CD14-positive monocyte (primary cell): ENCODE measurements at regions not wholly inside any gene's neighbourhood (a gene's known extent, or its start where the extent isn't known, plus 50 kb on each side); places are given as distances from the start of the nearest gene placed in this dataset.

Experiments
- DNase-seq, 3 donors: peaks; one replicate each; pipeline ENCODE4 v3.0.0-alpha.2; 2011 to 2022
- H2AFZ ChIP-seq: 2 replicates; pipeline ENCODE4 v1.6.0; 2012; ENCODE audit warnings: mild to moderate bottlenecking, low read depth, low read length, inconsistent platforms; ENCODE audit not compliant: insufficient read depth, poor library complexity, severe bottlenecking
- H3K27ac ChIP-seq, 2 donors: 1 replicate in 1 of 2; 2 replicates in 1 of 2; pipeline ENCODE4 v1.5.1; 2012 to 2013; ENCODE audit warnings: low read length in 2 of 2, control low read depth in 1 of 2, inconsistent platforms in 1 of 2, low read depth in 1 of 2, mild to moderate bottlenecking in 1 of 2
- H3K27me3 ChIP-seq, 2 donors: one replicate each; pipeline versions ENCODE4 v1.6.0 to v1.6.1; 2011 to 2013; ENCODE audit warnings: low read length in 2 of 2; ENCODE audit not compliant: control insufficient read depth in 2 of 2, insufficient read depth in 2 of 2
- H3K36me3 ChIP-seq, 2 donors: replicated peaks in 1 of 2; 1 replicate in 1 of 2; 2 replicates in 1 of 2; pipeline versions ENCODE4 v1.5.1 to v1.6.1; 2012 to 2013; ENCODE audit warnings: low read length in 2 of 2, control low read depth in 1 of 2, inconsistent platforms in 1 of 2, mild to moderate bottlenecking in 1 of 2; ENCODE audit not compliant: insufficient read depth in 2 of 2, control insufficient read depth in 1 of 2
- H3K4me1 ChIP-seq, 2 donors: 1 replicate in 1 of 2; 2 replicates in 1 of 2; pipeline versions ENCODE4 v1.5.1 to v1.6.1; 2012 to 2013; ENCODE audit warnings: low read length in 2 of 2, control low read depth in 1 of 2, inconsistent platforms in 1 of 2, mild to moderate bottlenecking in 1 of 2, moderate library complexity in 1 of 2; ENCODE audit not compliant: insufficient read depth in 2 of 2, control insufficient read depth in 1 of 2
- H3K4me2 ChIP-seq: replicated peaks from 2 replicates; pipeline ENCODE3; 2012; ENCODE audit warnings: low read length, moderate library complexity, mild to moderate bottlenecking; ENCODE audit not compliant: poor library complexity, severe bottlenecking; ENCODE audit errors: extremely low read depth
- H3K4me3 ChIP-seq, 3 experiments: fragments of 200-600 bp in 1 of 3; sonication (generic) in 1 of 3; replicated peaks in 1 of 3; 1 replicate in 2 of 3; 2 replicates in 1 of 3; pipeline ENCODE4 v1.5.1; 2011 to 2013; ENCODE audit warnings: low read length in 3 of 3, mild to moderate bottlenecking in 3 of 3, control low read depth in 2 of 3, low read depth in 2 of 3, inconsistent platforms in 1 of 3, moderate library complexity in 1 of 3
- H3K79me2 ChIP-seq: 2 replicates; pipeline ENCODE4 v1.6.0; 2012; ENCODE audit warnings: mild to moderate bottlenecking, control low read depth, inconsistent platforms, low read length, moderate library complexity; ENCODE audit not compliant: insufficient read depth
- H3K9ac ChIP-seq: 2 replicates; pipeline ENCODE4 v1.6.0; 2017; ENCODE audit warnings: low read length, mild to moderate bottlenecking; ENCODE audit not compliant: insufficient read depth, poor library complexity, severe bottlenecking
- H3K9me3 ChIP-seq, 2 donors: replicated peaks in 1 of 2; 1 replicate in 1 of 2; 2 replicates in 1 of 2; pipeline versions ENCODE4 v1.5.1 to v1.6.1; 2012 to 2013; ENCODE audit warnings: low read length in 2 of 2, control low read depth in 1 of 2; ENCODE audit not compliant: control insufficient read depth in 1 of 2, insufficient read depth in 1 of 2
- H4K20me1 ChIP-seq: 2 replicates; pipeline ENCODE4 v1.6.0; 2012; ENCODE audit warnings: mild to moderate bottlenecking, low read length, control low read depth, moderate library complexity; ENCODE audit not compliant: insufficient read depth
- H3K27ac Mint-ChIP-seq, 7 donors: one replicate each; pipeline ENCODE4 v1.8.0; 2020; ENCODE audit warnings: mild to moderate bottlenecking in 7 of 7, mixed read lengths in 7 of 7, moderate library complexity in 6 of 7, inconsistent platforms in 2 of 7
- H3K27me3 Mint-ChIP-seq, 3 donors: one replicate each; pipeline ENCODE4 v1.8.0; 2021 to 2022; ENCODE audit warnings: low read depth in 3 of 3, mild to moderate bottlenecking in 3 of 3, mixed read lengths in 3 of 3, moderate library complexity in 3 of 3, inconsistent platforms in 1 of 3
- H3K36me3 Mint-ChIP-seq, 2 donors: one replicate each; pipeline ENCODE4 v1.8.0; 2020; ENCODE audit warnings: mixed read lengths in 2 of 2, inconsistent platforms in 1 of 2, mild to moderate bottlenecking in 1 of 2
- H3K4me1 Mint-ChIP-seq: one replicate; pipeline ENCODE4 v1.8.0; 2020; ENCODE audit warnings: mild to moderate bottlenecking, mixed read lengths
- H3K4me3 Mint-ChIP-seq, 2 donors: one replicate each; pipeline ENCODE4 v1.8.0; 2020; ENCODE audit warnings: mild to moderate bottlenecking in 2 of 2, mixed read lengths in 2 of 2, moderate library complexity in 1 of 2
- H3K9me3 Mint-ChIP-seq, 7 donors: one replicate each; pipeline ENCODE4 v1.8.0; 2020 to 2022; ENCODE audit warnings: mixed read lengths in 7 of 7, mild to moderate bottlenecking in 6 of 7, moderate library complexity in 6 of 7, inconsistent platforms in 2 of 7
- CTCF ChIP-seq: fragments of 200-600 bp; IDR thresholded peaks from one replicate; pipeline ENCODE4 v1.8.0; 2022; ENCODE audit warnings: antibody characterized with exemption, mild to moderate bottlenecking
- WGBS: methylation state at CpG from one replicate; pipeline ENCODE4 v1.1.5; 2013; ENCODE audit warnings: missing lambda C conversion rate; ENCODE audit not compliant: insufficient coverage; 5-methylcytosine and 5-hydroxymethylcytosine counted together
- intact Hi-C, 2 donors: fragments of 100-400 bp; cut with micrococcal nuclease; formaldehyde crosslinking; loops; one replicate each; pipeline versions ENCODE4 v1.15.0 to v1.15.1; 2023

DNA sequence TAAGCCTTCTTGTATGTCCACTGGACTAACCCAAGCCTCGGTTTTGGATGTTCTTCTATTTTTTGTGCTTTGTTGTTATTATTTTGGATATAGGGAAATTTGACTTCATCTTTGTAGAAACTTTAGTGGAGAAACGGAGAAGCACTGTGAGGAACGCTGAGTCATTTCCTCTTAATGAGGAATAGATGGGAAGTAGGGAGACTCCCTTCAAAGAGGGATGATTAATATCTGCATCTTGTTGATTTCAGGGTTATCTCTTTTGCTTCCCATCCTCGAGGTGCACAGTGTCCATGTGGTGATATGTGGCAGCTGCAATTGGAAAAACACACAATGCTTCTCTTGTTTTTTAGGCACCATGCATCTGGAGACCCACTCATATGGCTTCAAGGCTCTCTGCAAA lies 1147.9 kb downstream of the NLGN4X start:
- intact Hi-C loops: no loop called here
- Mint-ChIP-seq H3K36me3 (no peaks in the 10 kb centered on the region), H3K4me3 (no peak overlapping the region), H3K9me3 (peaks cover 0 to 13% (median 3%) of the 10 kb centered on the region in 7 donors), H3K27ac (peak overlapping the region in 1 of 7 donors; percentile 57), H3K4me1 (peaks cover 2% of the 10 kb centered on the region), H3K27me3 (peaks cover 0 to 3% (median 0%) of the 10 kb centered on the region in 3 donors)
- H3K9ac ChIP-seq: no peak overlapping the region
- H3K9me3 ChIP-seq: peaks cover 0 to 3% of the 10 kb centered on the region in 2 donors
- H3K79me2 ChIP-seq: no peaks in the 10 kb centered on the region
- DNase-seq: no peak
- H3K4me2 ChIP-seq: no peak overlapping the region
- TF ChIP-seq CTCF: no peak
- no peak overlapping the region for H2AFZ ChIP-seq
- no peaks in the 10 kb centered on the region for H3K27me3 ChIP-seq
- H4K20me1 ChIP-seq: no peaks in the 10 kb centered on the region
- H3K4me3 ChIP-seq: no peak overlapping the region
- no peaks in the 10 kb centered on the region for H3K36me3 ChIP-seq
- no peaks in the 10 kb centered on the region for H3K4me1 ChIP-seq
- 50% methylated on average over 2 of the region's 4 CpGs for WGBS
- H3K27ac ChIP-seq: no peak overlapping the region

DNA sequence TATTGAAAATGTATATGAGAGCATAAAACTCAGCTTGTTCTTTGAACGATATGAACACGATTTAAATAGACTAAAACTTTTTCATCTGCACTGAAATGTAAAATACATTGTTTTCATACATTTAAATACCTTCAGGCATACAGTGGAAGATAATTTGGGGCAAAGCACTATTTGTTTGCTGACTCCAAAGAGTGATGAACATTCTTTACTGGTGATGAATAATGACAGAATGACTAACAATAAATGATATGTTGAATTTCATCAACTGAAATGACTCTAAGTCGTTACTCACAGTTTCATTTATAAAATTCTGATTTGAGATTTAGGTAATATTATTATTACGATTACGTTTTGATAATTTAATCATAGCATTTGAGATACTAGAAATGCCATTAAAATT lies 1160.1 kb downstream of the NLGN4X start:
- peaks cover 0 to 5% (median 0%) of the 10 kb centered on the region in 7 donors for H3K9me3 Mint-ChIP-seq
- H4K20me1 ChIP-seq: no peaks in the 10 kb centered on the region
- peaks cover 0 to 1% (median 1%) of the 10 kb centered on the region in 3 donors for H3K27me3 Mint-ChIP-seq
- H2AFZ ChIP-seq: no peak overlapping the region
- intact Hi-C loops: no loop called here
- H3K79me2 ChIP-seq: no peaks in the 10 kb centered on the region
- H3K36me3 Mint-ChIP-seq: no peaks in the 10 kb centered on the region
- no peaks in the 10 kb centered on the region for H3K36me3 ChIP-seq
- DNase-seq: no peak
- H3K9ac ChIP-seq: no peak overlapping the region
- no peak for TF ChIP-seq CTCF
- no peak overlapping the region for H3K4me3 ChIP-seq
- no peak overlapping the region for H3K27ac Mint-ChIP-seq
- H3K4me3 Mint-ChIP-seq: no peak overlapping the region
- no peak overlapping the region for H3K27ac ChIP-seq
- H3K9me3 ChIP-seq: no peaks in the 10 kb centered on the region
- no peaks in the 10 kb centered on the region for H3K27me3 ChIP-seq
- H3K4me1 Mint-ChIP-seq: no peaks in the 10 kb centered on the region
- no peaks in the 10 kb centered on the region for H3K4me1 ChIP-seq
- no peak overlapping the region for H3K4me2 ChIP-seq
- WGBS: no CpG with 5 or more reads among the region's 5 CpGs
